Upper lobe of left lung (tissue), 4 donors: ENCODE measurements at regions not wholly inside any gene's neighbourhood (a gene's known extent, or its start where the extent isn't known, plus 50 kb on each side); places are given as distances from the start of the nearest gene placed in this dataset.

Experiments
- POLR2A ChIP-seq, 4 donors: fragments of 450-650 bp; IDR thresholded peaks; one replicate each; pipeline ENCODE4 v1.5.1; 2016 to 2017; ENCODE audit warnings: antibody characterized with exemption in 4 of 4, mild to moderate bottlenecking in 2 of 4
- POLR2AphosphoS5 ChIP-seq, 2 donors: sonication (generic); formaldehyde crosslinking; IDR thresholded peaks; one replicate each; pipeline ENCODE4 v1.5.1; 2017; ENCODE audit warnings: antibody characterized with exemption in 2 of 2
- TF ChIP-seq, protein P1 (sequence below), 6 experiments: fragments of 450-650 bp in 4 of 6; fragments of 200-600 bp in 2 of 6; sonication (generic) in 2 of 6; IDR thresholded peaks; one replicate each; pipeline ENCODE4 v1.5.1; 2016 to 2019; ENCODE audit warnings: antibody characterized with exemption in 6 of 6

DNA sequence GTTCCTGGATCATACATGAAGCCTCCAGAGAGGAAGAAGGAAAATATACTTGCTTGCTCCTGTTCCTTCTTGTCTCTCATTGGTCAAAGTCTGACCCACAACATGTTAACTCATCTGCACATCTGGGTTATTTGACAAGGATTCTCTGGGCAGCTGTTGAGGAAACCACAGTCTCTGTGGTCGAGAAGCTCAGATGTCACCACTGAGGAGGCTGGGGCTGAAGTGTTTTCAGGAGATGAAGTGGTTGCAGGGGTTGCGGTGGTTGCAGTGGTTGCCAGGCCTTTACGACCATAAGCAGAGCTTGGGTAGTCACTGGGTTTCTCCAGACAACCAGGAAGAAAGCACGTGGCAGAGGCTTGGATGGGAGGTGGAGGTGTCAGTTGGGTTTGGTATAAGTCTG is 265.0 kb upstream of the LRIG3 start:
- TF ChIP-seq, protein P1, sequence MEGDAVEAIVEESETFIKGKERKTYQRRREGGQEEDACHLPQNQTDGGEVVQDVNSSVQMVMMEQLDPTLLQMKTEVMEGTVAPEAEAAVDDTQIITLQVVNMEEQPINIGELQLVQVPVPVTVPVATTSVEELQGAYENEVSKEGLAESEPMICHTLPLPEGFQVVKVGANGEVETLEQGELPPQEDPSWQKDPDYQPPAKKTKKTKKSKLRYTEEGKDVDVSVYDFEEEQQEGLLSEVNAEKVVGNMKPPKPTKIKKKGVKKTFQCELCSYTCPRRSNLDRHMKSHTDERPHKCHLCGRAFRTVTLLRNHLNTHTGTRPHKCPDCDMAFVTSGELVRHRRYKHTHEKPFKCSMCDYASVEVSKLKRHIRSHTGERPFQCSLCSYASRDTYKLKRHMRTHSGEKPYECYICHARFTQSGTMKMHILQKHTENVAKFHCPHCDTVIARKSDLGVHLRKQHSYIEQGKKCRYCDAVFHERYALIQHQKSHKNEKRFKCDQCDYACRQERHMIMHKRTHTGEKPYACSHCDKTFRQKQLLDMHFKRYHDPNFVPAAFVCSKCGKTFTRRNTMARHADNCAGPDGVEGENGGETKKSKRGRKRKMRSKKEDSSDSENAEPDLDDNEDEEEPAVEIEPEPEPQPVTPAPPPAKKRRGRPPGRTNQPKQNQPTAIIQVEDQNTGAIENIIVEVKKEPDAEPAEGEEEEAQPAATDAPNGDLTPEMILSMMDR (IDR thresholded peaks at IDR 0.05) = no peak
- TF ChIP-seq POLR2A (IDR thresholded peaks at IDR 0.05) (no peak), POLR2AphosphoS5 (IDR thresholded peaks at IDR 0.05) (no peak)
